Superior temporal gyrus (tissue), 1 donor: ENCODE measurements at regions not wholly inside any gene's neighbourhood (a gene's known extent, or its start where the extent isn't known, plus 50 kb on each side); places are given as distances from the start of the nearest gene placed in this dataset.

Experiments
- DNase-seq: peaks from one replicate; pipeline ENCODE4 v3.0.0-alpha.2; 2016; ENCODE audit errors: extremely low spot score

DNA sequence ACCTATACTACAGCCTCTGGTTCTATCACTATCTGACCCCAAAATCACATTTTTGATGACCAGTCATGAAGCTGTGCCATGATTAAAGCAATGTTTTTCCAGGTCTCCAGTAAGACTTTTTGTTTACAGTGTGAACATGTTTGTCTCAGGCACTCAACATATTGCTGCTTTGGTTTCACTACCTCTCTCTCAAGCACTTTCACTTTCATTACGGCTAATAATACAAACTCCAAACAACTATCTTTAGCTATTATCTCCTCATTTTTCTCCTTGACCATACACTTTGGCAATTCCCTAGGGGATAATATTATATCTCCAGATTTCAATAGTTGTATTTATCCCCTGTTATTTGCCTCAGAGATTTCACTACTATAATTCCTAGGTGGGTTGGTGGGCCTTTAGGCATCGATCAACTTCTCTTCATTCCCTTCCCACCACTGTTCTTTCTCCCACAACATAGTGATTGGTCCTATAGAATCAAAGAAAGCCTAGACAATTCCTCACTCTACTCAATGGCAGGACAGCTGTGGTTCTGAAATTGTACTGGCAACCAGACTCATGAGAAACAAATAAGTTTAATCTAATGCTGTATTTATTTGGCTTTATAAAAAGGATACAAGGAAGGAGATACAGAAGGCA, 261.4 kb upstream of the ZWINT start:
- no peak for DNase-seq

DNA sequence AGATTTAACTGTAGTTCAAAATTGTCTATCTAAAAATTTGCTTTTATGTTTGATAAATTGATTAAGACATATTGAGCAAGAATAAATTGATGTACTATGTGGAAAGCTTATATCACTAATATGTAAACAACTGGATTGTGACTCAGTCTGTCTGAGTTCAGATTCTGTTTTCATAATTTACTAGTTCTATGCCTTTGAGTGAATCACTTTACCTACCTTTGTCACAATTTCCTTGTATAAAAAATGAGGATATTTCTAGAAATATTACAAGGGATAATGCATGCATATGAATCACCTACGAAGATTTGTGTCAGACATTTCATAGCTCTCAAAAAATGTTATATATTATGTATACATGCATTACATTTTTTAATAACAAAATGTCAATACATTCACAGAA, 245.1 kb upstream of the ZWINT start:
- no peak for DNase-seq

DNA sequence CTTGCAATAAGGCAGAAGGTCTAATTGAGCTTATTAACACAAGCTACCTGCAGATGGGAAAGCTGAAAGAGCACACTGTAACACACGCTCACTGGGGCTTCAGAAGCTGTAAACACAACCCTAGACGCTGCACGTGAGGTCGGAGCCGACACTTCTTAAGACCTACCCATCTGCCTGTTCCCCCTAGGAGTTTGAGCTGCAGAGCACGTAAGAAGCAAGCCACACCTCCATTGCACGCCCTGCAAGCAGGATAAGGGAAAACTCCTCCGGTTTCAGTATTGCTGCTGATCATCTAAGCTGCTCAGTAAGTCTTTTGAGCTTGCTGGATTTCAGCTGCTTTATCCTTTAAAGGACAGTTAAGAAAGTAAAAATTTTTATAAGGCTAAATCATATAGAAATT, 244.0 kb upstream of the ZWINT start:
- DNase-seq = no peak

DNA sequence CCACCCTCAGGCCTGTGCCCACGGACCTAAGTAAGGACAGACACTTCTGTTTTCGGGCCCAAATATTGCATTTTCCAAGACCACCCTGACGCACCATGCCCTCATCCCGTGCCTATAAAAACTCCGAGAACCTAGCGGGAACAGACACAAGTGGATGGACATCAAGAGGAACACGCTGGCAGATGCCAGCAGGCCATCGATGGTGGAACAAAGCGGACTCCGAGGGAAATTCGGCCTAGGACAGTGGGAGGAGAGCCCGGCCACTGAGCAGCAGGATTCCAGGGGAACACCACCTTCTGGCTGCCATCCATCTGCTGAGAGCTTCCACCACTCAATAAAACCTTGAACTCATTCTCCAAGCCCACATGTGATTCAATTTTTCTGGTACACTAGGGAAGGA, 243.6 kb upstream of the ZWINT start:
- no peak for DNase-seq

DNA sequence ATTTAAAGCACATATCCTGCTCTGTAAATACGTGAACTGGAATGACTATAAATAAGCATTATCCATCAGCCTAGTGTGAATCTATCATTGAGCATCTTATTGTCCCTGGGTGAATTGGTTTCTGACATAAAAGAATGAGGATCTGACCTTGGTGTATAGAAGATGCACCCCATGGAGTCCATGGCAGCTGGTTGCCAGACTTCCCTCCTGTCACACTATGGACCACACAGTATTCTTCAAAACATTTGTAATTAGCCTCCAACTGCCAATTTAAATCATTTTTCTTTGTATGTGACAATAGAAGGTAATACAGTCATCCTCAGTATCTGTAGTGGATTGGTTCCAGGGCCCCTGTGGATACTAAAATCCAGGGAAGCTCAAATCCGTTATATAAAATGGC, 238.1 kb upstream of the ZWINT start:
- no peak for DNase-seq

DNA sequence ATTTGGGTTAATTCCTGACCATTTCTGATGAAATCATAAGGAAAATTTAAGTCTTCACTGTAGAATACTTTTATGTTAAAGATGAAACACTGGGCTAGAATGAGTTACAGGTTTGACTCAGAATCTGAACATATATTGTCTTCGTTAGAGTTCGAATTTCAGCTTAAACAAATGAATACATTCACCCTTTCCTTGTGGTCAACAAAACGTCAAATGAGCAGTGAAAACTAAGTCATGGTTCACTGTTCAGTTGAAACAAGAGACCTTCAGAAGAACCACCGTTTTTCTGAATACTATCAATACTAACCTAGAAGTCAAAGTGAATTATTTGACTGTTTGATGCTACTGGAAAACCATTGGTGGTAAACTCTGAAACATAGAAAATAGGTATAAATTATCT, 235.2 kb upstream of the ZWINT start:
- DNase-seq = no peak

DNA sequence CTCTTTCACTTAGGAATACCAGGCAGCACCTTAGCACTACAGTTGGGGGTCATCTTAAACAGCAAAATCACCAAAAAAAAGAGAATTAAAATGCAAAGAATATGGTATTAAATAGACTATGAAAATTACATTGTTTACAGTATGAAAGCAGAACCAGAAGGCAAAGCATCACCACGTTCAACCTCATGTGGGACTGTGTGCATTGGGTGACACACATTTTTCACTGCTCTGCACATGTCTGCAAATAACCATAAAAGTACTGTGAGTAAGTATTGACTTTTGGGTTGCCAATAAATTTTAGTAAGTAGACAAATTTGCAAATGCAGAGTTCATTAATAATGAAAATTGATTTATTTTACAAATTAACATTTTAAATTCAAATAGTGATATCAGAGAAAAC, 232.1 kb upstream of the ZWINT start:
- DNase-seq = no peak

DNA sequence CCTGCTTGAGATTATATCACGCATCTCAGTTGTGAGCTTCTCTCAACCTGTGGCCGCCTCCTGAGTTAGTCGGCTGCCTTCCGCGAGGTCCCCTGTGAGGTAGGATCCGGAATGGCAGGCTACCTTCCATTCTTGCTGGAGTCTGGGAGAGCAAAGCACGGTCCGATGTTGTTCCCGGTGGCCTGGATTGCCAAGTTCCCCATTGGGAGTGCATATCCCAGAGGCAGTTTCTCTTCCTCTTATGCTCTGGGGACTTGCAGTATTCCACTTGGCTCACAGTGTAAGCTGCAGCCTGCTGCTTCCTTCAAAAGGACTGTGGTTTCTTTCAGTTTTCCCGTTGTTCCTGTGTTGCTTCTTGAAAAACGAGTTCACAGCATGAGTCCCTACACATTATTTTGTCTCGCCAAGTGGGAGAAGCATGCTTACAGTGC, 225.4 kb upstream of the ZWINT start:
- no peak for DNase-seq

DNA sequence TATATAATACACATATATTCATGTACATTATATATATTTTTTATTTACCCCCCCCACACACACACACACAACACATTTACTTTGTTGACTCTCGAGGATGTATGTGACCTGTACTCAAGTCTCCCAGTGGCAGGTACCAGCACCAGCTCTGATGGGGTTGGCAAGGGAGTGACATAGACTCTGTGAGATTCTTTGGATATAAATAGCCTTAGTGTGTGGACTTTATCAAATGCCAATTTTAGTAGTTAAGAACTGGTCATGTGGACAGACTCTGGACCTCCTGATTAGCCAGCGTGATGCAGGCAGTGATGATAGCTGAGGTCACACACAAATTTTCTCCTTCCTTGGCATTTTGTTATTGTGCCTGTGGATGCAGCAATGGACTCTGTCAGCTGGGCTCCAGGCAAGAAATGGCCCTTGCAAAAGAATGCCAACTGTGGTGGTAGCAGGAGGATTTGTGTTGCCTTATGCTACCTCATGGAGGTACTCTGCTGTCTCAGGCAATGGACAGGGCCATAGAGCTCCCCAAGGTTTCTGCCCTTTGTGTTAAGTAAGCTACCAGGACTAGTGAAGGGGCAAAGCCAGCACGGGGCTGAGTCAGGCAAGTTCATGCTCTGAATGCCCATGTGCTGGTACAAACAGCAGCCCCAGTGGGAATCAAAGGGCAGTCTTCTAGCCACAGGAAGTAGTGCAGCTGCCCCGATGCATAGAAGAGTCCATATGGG, 224.6 kb upstream of the ZWINT start:
- no peak for DNase-seq

DNA sequence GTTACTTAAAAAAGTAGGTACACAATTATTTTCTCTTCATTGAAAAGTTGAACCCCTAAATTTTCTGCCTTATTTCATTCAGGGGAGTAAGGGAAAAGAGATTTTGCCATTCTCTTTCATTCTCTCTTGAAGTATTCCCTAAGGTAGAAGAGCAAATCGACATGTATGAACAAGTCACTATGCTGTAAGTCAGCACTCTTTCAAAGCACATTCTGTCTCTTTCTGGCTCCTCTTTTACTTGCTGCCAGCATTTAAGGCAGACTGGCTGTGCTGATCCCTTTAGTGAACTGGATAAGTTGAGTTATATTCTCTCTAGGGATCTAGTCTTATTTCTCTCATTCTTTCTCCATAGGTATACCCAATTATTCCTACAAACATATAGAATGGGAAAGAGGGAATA, 222.3 kb upstream of the ZWINT start:
- DNase-seq = no peak

DNA sequence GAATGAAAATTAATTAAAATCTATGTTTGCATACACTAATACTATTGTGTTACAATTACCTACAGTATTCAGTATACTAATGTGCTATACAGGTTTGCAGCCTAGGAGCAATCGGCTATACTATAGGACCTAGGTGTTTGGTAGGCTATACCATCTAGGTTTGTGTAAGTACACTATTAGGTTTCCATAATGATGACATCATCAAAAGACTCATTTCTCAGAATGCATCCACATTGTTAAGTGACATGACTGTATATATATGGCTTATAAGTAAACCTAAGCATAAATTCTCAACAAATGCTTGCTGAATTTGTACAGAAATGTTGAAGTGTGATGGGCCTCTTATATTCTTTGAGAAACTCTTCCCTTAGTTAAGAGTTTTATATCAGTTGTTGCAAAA, 206.5 kb upstream of the ZWINT start:
- no peak for DNase-seq

DNA sequence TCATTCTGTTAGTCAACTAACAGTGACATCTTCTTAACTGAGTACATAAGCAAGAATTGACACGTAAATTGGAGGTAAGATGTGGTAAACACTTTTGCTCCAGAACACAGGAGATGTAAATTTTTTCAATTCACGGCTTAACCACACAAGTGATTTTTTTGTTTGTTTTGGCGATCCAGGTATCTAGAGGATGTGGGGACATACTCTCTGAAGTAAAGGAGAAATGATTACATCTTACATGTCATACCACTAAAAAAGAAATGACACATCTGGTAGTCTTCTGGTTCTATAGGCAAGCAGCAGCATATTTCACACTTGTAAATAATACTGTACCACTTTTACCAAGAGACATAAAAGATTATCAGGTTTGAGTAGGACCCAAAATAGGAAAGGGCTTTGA, 200.3 kb upstream of the ZWINT start:
- no peak for DNase-seq

DNA sequence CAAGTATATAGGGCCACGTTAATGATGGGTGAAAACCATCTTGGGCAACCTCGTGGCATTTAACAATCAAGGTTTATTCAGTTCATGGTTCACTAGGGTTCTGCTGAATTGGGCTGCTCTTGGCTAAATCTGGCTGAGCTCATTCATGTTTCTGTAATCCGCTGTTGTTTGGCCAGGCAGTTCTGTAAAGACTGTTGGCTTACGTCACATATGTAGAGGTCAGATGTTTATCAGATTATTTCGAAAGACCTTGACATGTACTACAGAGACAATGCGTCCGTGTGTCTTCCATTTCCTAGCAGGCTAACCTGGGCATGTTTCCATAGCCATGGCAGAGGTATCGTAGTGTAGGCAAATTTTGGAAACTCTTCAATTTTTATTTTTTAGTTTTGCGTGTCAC, 190.0 kb upstream of the ZWINT start:
- DNase-seq = no peak

DNA sequence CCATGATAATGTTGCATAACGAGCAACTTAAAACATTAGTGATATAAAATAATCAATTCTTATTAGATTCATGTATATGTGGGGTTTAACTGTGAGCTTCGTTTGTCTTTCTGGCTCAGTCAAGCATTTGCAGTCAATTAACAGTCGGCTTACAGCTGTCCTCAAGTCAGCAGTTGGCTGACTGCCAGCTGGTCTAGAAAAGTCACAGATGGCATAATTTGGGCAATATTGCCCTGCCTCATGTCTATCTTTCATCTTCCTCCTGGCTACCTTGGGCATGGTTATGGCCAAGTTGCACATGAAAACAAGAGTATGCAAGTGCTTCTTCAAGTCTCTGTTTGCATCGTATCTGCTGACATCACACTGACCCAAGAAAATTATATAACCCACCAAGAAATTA, 186.1 kb upstream of the ZWINT start:
- no peak for DNase-seq

DNA sequence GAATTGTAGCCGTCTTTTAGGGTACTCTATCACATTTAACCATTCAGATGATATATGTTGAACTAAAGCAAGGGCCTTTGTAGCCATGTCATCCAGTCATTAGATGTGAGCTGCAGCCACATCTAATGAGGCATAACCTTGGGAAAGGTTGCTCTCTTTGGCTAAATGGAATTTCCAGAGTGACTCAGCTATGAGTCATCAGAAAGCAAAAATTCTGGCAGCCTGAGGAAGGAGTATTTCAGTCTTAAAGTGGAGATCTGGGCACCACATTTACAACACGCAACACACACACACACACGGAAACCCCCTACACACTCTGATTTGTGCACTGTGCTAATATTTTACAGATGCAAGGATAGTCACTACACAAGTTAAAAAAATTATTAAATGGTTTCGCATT, 176.9 kb upstream of the ZWINT start:
- DNase-seq = peak; percentile 25

DNA sequence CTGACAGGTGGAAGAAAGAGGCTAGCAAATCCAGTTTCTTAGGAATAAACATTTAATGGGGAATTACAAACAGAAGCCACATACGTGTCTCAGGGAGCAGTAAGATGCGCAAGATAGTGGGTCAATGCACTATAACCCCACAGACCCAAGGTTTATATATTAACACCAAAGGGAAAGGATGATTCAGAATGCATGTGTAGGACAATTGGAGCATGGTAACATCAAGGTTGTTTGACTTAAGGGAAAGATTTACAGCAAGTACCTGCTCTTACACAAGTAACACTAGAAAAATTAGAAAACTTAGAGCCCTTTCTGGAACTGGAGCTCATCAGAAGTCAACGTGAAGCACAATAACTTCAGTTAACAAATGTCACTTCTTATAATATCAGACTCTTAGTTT, 161.1 kb upstream of the ZWINT start:
- DNase-seq = no peak

DNA sequence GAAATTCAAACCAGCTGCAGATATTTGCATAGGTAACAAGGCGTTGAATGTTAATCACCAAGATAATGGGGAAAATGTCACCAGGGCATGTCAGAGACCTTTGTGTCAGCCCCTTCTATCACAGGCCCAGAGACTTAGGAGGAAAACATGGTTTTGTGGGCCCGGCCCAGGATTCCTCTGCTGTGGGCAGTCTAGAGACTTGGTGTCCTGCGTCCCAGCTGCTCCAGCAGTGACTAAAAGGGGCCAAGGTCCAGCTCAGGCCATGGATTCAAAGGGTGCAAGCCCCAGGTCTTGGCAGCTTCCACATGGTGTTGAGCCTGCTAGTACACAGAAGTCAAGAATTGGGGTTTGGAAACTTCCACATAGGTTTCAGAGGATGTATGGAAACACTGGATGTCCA, 147.5 kb upstream of the ZWINT start:
- DNase-seq = no peak

DNA sequence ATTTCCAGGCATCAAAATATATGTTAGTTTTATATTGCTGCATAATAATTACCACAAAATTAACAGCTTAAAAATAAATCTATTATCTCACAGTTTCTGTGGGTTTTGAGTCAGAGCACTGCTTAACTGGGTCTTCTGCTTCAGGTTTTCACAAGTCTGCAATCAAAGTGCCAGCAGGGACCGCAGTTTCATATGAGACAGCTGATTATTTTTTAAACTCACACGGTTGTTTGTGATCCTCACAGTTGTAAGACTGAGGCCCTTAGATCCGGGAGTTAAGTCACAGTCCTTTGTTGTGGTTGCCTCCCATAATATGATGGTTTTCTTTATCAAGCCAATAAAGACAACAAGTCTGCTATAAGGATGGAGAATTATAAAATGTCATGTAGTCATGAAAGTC, 146.0 kb upstream of the ZWINT start:
- no peak for DNase-seq

DNA sequence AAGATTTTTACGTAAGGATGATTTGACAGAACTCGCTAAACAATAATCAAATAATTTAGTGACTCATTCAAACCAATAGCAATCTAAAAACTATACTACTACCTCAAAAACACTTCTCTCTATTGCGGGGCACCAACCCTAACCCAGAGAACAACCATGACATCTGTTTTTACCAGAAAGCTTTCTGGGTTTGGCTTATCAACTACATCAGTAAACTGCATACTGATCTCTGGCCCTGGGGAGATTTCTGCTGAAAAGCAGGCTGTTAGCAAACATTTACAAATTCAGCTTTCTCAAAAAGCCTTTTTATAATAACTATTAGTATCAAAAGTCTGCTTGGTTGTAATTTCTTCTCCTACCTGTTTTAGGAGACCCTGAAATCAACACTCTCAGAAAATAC, 144.5 kb upstream of the ZWINT start:
- no peak for DNase-seq

DNA sequence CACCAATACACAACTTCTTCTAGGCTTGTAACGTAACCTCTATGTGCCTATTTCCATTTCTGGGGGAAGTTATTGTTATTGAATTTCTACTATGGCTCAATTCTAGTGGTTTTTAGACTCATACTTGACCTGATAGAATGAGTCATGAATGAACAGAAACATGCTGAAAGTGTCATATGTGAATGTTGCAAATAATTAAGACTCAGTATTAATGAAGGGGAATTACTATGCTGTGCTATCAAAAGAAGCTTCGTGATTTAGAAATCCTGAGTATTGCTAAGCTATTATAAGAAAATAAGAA, 135.1 kb upstream of the ZWINT start:
- DNase-seq = no peak

DNA sequence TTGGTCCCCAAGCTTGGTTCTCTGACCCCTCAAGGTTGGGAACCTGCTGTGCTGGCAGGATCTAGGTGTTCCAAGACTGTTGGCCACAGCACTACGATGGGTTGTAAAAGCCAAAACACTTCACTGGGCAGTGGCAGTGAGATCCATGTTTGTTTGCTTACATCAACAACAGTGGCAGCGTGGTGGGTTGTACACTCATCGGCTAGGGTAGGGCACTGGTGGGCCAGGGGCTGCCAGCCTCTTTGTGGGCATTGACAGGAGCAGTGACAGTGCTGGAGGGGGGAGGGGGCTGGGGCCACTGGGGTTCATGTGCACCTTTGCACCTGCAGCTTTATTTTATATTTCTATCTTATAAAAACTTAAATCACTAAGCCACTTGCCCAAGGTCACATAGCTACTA, 126.7 kb upstream of the ZWINT start:
- no peak for DNase-seq

DNA sequence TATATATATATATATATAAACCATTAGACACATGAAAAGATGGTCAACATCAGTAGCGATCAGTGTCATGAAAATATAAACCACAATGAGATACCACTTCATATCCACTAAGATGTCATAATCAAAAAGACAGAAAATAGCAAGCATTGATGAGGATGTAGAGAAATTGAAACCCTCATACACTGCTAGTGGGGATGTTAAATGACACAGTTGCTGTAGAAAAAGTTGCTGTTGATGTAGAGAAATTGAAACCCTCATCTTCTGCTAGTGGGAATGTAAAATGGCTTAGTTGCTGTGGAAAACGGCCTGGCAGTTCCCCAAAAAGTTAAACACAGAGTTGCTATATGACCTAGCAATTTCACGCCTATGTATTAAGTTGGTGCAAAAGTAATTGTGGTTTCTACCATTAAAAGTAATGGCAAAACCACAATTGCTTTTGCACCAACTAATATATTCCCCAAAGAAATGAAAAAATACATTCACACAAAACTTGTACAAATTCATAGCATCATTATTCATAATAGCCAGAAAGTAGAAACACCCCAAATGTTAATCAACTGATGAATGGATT, 120.5 kb upstream of the ZWINT start:
- no peak for DNase-seq

DNA sequence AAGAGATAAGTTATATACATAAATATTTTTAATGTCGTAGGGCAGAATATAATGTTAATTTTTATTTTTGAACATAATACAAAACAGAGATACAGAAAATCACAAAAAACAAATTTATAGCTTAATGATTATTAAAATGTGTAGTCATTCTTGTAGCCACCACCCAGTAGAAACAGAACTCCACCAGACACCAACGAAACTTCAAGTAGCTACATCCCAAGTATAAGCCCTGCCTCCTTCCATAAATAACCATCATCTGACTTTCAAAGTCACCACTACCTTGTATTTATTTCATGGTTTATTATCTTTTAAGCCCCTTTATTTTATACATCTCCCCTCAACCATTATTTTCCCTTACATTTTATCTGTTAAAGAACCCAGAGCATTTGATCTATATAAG, 111.9 kb upstream of the ZWINT start:
- no peak for DNase-seq

DNA sequence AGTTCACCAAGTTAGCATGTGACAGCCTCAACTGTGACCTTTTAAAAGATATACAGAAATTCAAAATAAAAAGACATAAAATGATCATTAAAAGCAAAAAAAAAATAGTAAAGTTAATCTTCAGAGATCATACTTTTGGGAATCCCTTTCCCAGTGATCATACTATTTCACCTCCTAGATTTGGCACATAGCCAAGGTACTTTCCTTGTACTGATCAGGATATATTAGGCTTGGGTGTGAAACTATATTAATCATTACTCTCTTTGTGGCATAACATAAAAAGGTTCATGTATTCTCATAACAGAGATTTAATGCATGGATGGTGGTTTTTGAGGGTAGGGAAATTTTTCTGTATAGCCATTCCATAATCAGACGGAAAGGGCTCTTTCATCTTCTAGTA, 109.6 kb upstream of the ZWINT start:
- no peak for DNase-seq
